Activated T-helper 2 cell treated with anti-CD3 and anti-CD28 coated beads, Interferon-gamma antibody, Interleukin-2, Interleukin-4, amounts not matched to agents 10 μg/mL and 5 μg/mL and 100 μg/mL, durations not matched to agents 14 hours and 24 hours and 36 hours (primary cell): ENCODE measurements at regions not wholly inside any gene's neighbourhood (a gene's known extent, or its start where the extent isn't known, plus 50 kb on each side); places are given as distances from the start of the nearest gene placed in this dataset.

Experiments used
- DNase-seq: peaks from one replicate; pipeline ENCODE4 v3.0.0; 2021; ENCODE audit warnings: low spot score
- H3K27ac Mint-ChIP-seq: one replicate; pipeline ENCODE4 v1.8.0; 2021; ENCODE audit warnings: mixed read lengths
- H3K27me3 Mint-ChIP-seq: one replicate; pipeline ENCODE4 v1.8.0; 2021; ENCODE audit warnings: low read depth, mixed read lengths
- H3K36me3 Mint-ChIP-seq: one replicate; pipeline ENCODE4 v1.8.0; 2021; ENCODE audit warnings: low read depth, mixed read lengths
- H3K4me1 Mint-ChIP-seq: one replicate; pipeline ENCODE4 v1.8.0; 2021; ENCODE audit warnings: low read depth, mixed read lengths
- H3K4me3 Mint-ChIP-seq: one replicate; pipeline ENCODE4 v1.8.0; 2021; ENCODE audit warnings: low read depth, mild to moderate bottlenecking, moderate library complexity, mixed read lengths
- H3K9me3 Mint-ChIP-seq: one replicate; pipeline ENCODE4 v1.8.0; 2021; ENCODE audit warnings: mixed read lengths
- intact Hi-C: fragments of 100-400 bp; cut with micrococcal nuclease; formaldehyde crosslinking; loops from one replicate; pipeline ENCODE4 v1.15.1; 2023

DNA sequence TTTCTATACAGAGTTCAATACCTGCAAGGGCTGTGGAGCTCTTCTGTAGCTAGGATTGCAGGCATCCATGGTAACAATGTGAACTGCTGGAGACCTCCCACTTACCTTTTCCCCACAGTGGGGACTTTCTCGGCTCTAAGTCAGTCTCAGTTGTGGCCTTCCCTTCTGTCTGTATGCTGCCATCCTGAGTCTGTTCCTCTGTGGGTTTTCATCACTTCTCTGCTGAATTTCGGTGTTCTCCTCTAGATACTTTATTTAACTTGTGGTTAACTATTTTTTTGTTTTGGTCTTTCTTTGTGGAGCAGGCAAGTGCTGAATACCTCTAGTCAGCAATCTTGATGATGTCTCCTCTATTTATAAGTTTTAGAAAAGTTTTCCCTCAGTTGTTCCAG is 647.2 kb upstream of the CDH2 start:
- intact Hi-C loops, result no loop called here
- Mint-ChIP-seq H3K9me3 (peaks cover 38% of the 10 kb centered on the region), H3K36me3 (no peaks in the 10 kb centered on the region), H3K4me3 (no peak overlapping the region), H3K27ac (no peak overlapping the region), H3K27me3 (no peaks in the 10 kb centered on the region), H3K4me1 (no peaks in the 10 kb centered on the region)
- DNase-seq, result no peak

- Mint-ChIP-seq H3K36me3 (no peaks in the 10 kb centered on the region), H3K4me3 (no peak overlapping the region), H3K4me1 (no peaks in the 10 kb centered on the region), H3K9me3 (peaks cover 38% of the 10 kb centered on the region), H3K27me3 (no peaks in the 10 kb centered on the region), H3K27ac (no peak overlapping the region)
- DNase-seq, result no peak
- intact Hi-C loops, result no loop called here
Observed at GRCh38 chr18:28823506-28824182, 646.7 kb upstream of the CDH2 start.

GRCh38 chr18:28820353-28820752 is 643.4 kb upstream of the CDH2 start:
- no peaks in the 10 kb centered on the region for H3K4me1 Mint-ChIP-seq
- H3K36me3 Mint-ChIP-seq, result no peaks in the 10 kb centered on the region
- intact Hi-C loops, result no loop called here
- H3K9me3 Mint-ChIP-seq, result peaks cover 42% of the 10 kb centered on the region
- H3K27ac Mint-ChIP-seq, result no peak overlapping the region
- H3K27me3 Mint-ChIP-seq, result no peaks in the 10 kb centered on the region
- no peak overlapping the region for H3K4me3 Mint-ChIP-seq
- DNase-seq, result no peak

GRCh38 chr18:28816155-28816554 is 639.2 kb upstream of the CDH2 start:
- Mint-ChIP-seq H3K36me3 (no peaks in the 10 kb centered on the region), H3K4me1 (no peaks in the 10 kb centered on the region)
- intact Hi-C loops, result no loop called here

GRCh38 chr18:28814365-28814764 is 637.4 kb upstream of the CDH2 start:
- intact Hi-C loops, result no loop called here
- no peaks in the 10 kb centered on the region for H3K36me3 Mint-ChIP-seq
- no peak for DNase-seq
- H3K27me3 Mint-ChIP-seq, result no peaks in the 10 kb centered on the region
- no peaks in the 10 kb centered on the region for H3K4me1 Mint-ChIP-seq
- H3K4me3 Mint-ChIP-seq, result no peak overlapping the region
- no peak overlapping the region for H3K27ac Mint-ChIP-seq
- peaks cover 9% of the 10 kb centered on the region for H3K9me3 Mint-ChIP-seq

More at GRCh38 chr18:28816155-28816554, 639.2 kb upstream of the CDH2 start:
- H3K4me3 Mint-ChIP-seq, result no peak overlapping the region
- no peak overlapping the region for H3K27ac Mint-ChIP-seq
- DNase-seq, result no peak
- H3K27me3 Mint-ChIP-seq, result no peaks in the 10 kb centered on the region
- H3K9me3 Mint-ChIP-seq, result peaks cover 13% of the 10 kb centered on the region

GRCh38 chr18:28808373-28808772 is 631.4 kb upstream of the CDH2 start:
- intact Hi-C loops, result no loop called here
- H3K36me3 Mint-ChIP-seq, result no peaks in the 10 kb centered on the region
- no peak overlapping the region for H3K27ac Mint-ChIP-seq
- H3K4me3 Mint-ChIP-seq, result no peak overlapping the region
- peaks cover 26% of the 10 kb centered on the region for H3K9me3 Mint-ChIP-seq
- H3K4me1 Mint-ChIP-seq, result no peaks in the 10 kb centered on the region
- DNase-seq, result no peak
- H3K27me3 Mint-ChIP-seq, result no peaks in the 10 kb centered on the region

DNA sequence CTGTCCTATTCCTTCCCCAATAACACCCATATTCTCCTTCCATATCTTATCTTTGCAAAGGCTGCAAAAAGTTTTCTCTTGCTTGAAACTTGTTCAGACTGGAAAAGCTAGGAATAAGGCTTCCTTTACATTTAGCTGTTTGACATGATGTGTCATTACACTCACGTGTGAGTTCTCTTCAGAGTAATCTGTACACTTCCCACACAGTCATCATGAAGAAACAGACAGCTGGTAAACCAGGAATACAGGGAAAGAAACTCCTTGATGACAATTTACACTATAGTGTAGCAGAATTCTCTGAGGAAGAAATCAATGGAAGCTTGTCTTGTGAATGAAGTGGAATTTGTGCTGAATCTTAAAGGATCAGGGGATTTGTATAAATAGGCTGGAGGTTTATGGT is 628.6 kb upstream of the CDH2 start:
- Mint-ChIP-seq H3K9me3 (peaks cover 26% of the 10 kb centered on the region), H3K27ac (no peak overlapping the region), H3K36me3 (no peaks in the 10 kb centered on the region), H3K4me1 (no peaks in the 10 kb centered on the region), H3K4me3 (no peak overlapping the region), H3K27me3 (no peaks in the 10 kb centered on the region)
- intact Hi-C loops, result no loop called here
- no peak for DNase-seq

GRCh38 chr18:28804512-28805202 is 627.7 kb upstream of the CDH2 start:
- DNase-seq, result no peak
- intact Hi-C loops, result no loop called here
- Mint-ChIP-seq H3K4me1 (no peaks in the 10 kb centered on the region), H3K27me3 (no peaks in the 10 kb centered on the region), H3K4me3 (no peak overlapping the region), H3K27ac (no peak overlapping the region), H3K9me3 (peaks cover 23% of the 10 kb centered on the region), H3K36me3 (no peaks in the 10 kb centered on the region)

DNA sequence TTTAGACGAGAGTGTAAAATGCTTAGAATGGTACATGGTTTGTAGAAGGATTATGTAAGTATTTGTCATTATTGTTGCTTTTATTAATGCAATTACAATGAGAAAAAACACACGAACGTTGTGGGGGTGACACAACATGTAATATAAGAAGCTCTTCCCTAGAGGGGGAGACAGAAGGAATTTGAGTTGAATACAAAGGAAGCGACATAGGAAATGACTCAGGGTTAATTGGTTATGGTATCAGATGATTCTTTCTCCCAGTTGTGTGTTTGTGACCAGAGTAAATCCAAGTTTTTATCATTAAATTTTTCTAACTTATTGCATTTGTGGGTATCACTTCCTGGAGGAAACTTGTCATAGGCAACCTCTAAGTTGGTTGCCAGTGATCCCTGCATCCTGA is 625.6 kb upstream of the CDH2 start:
- DNase-seq, result no peak
- Mint-ChIP-seq H3K27me3 (no peaks in the 10 kb centered on the region), H3K27ac (no peak overlapping the region), H3K36me3 (no peaks in the 10 kb centered on the region), H3K9me3 (peaks cover 19% of the 10 kb centered on the region), H3K4me3 (no peak overlapping the region), H3K4me1 (no peaks in the 10 kb centered on the region)
- intact Hi-C loops, result no loop called here

DNA sequence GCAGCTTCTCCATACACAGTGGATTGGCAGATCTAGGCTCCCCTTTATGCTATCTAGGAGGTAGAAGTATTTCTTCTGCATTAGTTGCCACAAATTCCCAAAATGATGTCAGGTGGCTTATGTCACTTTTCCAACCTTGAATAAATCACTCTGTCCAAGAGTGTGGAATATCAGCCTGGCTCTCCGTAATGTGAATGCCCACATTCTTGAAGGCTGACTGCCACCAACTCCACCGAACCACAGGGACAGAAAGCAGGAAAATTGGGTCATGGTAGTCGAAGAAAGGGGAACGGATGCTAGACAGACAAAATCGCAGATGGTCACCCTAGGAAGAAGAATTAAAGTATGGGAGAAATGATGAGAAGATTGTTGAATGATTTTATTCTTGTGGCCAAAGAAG is 624.9 kb upstream of the CDH2 start:
- Mint-ChIP-seq H3K36me3 (no peaks in the 10 kb centered on the region), H3K27ac (no peak overlapping the region), H3K9me3 (peaks cover 19% of the 10 kb centered on the region), H3K27me3 (no peaks in the 10 kb centered on the region), H3K4me3 (no peak overlapping the region), H3K4me1 (no peaks in the 10 kb centered on the region)
- DNase-seq, result no peak
- intact Hi-C loops, result no loop called here

DNA sequence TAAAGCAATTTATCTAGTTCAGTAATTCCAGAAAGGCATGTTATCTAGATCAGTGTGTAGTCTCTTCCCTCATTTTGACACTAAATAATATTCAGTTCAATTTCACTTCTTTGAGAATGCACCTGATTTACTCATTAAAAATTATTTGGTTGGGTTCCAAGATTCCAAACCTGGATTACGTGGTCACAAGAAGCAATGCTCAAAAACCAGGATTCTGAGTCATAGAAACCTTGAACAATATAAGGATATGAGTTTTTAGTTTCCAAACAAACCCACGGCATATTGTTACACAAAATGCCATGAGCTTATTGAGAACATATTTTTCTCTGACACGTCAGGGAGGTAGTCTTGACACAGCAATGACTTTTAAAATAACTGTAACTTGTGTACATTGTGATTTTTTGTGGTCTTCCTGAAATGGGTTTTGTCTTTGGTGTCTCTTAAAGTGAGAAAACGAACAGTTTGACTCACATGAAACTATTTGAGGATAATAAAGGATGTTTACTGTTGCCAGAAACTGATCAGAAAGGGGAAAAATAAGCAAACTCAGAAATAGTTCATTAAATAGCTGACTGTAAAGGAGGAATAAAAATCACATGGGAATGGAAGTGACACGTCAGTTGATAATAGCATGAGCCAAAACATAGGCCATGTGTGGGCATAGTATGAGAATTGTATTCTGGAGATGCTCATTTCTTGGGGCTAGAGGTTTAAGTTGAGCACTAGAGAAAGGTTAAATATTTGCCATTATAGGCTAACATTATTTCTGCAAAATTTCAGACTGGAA is 617.7 kb upstream of the CDH2 start:
- DNase-seq, result no peak
- no peak overlapping the region for H3K27ac Mint-ChIP-seq
- no peaks in the 10 kb centered on the region for H3K36me3 Mint-ChIP-seq
- H3K27me3 Mint-ChIP-seq, result no peaks in the 10 kb centered on the region
- intact Hi-C loops, result no loop called here
- H3K4me3 Mint-ChIP-seq, result no peak overlapping the region
- H3K9me3 Mint-ChIP-seq, result peaks cover 13% of the 10 kb centered on the region
- no peaks in the 10 kb centered on the region for H3K4me1 Mint-ChIP-seq

- no peak for DNase-seq
- intact Hi-C loops, result no loop called here
- Mint-ChIP-seq H3K36me3 (no peaks in the 10 kb centered on the region), H3K27ac (no peak overlapping the region), H3K9me3 (peaks cover 12% of the 10 kb centered on the region), H3K4me3 (no peak overlapping the region), H3K4me1 (no peaks in the 10 kb centered on the region), H3K27me3 (no peaks in the 10 kb centered on the region)
Observed at GRCh38 chr18:28793901-28794300, 617.0 kb upstream of the CDH2 start.

DNA sequence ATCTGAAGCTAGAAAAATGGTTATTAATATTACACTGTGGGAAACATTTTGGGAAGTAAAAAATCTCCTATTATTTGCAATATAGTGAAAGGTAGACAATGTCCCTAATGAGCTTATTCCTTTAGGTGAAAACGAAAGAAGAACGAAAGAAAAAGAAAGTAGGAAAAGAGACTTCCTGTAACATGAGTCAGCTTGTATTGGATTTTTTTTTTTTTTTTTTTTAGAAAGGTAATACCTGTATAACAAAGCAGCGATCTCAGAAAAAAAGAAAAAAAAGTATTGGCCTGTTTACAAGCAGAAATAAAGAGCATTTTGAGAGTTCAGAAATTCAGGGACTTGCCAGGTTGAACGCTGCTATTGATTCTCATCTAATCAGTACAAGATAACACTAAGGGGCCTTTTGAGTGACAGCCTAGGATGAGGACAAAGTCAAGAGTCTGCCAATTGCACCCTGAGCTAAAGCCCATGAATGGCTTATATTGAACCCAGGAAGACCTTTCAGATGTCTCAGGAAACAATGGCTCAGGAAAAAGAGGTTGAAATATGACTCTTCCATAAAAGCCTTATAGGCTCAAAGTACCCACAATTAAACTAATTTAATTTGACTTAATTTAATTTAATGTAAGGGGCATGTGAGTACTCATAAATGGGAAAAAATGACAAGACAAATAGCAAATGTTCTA is 615.6 kb upstream of the CDH2 start:
- peaks cover 7% of the 10 kb centered on the region for H3K9me3 Mint-ChIP-seq
- no peak for DNase-seq
- intact Hi-C loops, result no loop called here
- no peaks in the 10 kb centered on the region for H3K4me1 Mint-ChIP-seq
- no peaks in the 10 kb centered on the region for H3K27me3 Mint-ChIP-seq
- H3K27ac Mint-ChIP-seq, result no peak overlapping the region
- H3K36me3 Mint-ChIP-seq, result no peaks in the 10 kb centered on the region
- no peak overlapping the region for H3K4me3 Mint-ChIP-seq
